ENCODE measurements at regions not wholly inside any gene's neighbourhood (a gene's known extent, or its start where the extent isn't known, plus 50 kb on each side); places are given as distances from the start of the nearest gene placed in this dataset.
"Not testable (repeated sequence)": the region's sequence is repeated elsewhere in the genome, so short reads cannot be mapped to it uniquely, and the experiment has no call there.

- DNase-seq (ENCODE audit: extremely low read depth in 1 of 2, low read depth in 1 of 2) = not testable (repeated sequence)
These were observed 50.0 kb upstream of the GPCPD1 start for GRCh38 chr20:5660756-5661155.

Measured in stimulated activated CD8-positive, alpha-beta memory T cell treated with anti-CD3 and anti-CD28 coated beads, Interleukin-7, amount 100 ng/mL, for 48 hours (primary cell).